ENCODE measurements at regions not wholly inside any gene's neighbourhood (a gene's known extent, or its start where the extent isn't known, plus 50 kb on each side); places are given as distances from the start of the nearest gene placed in this dataset.

DNA sequence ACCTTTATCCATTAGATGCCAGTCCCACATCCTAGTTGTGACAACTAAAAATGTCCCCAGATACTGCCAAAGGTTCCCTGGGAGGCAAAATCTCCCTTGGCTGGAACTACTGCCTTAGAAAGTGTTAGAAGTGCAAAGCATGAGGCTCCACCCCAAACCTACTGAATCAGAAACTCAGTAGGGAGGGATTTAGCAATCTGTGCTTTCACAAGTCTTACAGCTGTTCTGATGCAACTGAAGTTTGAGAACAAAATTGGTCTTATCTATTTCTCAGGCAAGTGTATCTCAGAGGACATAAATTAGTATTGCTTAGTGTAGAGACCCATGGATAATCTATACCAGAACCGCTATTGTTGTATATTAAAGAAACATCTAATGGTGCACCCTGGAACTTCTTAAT is 70.2 kb downstream of the CLDN1 start:
- no peak for DNase-seq (ENCODE audit: low spot score in 2 of 2, unreplicated experiment in 2 of 2)
- Mint-ChIP-seq H3K4me3 (no peak overlapping the region), H3K36me3 (no peaks in the 10 kb centered on the region), H3K27me3 (ENCODE audit: low read depth) (no peaks in the 10 kb centered on the region), H3K27ac (no peak overlapping the region), H3K9me3 (peaks cover 22% of the 10 kb centered on the region), H3K4me1 (no peaks in the 10 kb centered on the region)
- TF ChIP-seq, protein P1, sequence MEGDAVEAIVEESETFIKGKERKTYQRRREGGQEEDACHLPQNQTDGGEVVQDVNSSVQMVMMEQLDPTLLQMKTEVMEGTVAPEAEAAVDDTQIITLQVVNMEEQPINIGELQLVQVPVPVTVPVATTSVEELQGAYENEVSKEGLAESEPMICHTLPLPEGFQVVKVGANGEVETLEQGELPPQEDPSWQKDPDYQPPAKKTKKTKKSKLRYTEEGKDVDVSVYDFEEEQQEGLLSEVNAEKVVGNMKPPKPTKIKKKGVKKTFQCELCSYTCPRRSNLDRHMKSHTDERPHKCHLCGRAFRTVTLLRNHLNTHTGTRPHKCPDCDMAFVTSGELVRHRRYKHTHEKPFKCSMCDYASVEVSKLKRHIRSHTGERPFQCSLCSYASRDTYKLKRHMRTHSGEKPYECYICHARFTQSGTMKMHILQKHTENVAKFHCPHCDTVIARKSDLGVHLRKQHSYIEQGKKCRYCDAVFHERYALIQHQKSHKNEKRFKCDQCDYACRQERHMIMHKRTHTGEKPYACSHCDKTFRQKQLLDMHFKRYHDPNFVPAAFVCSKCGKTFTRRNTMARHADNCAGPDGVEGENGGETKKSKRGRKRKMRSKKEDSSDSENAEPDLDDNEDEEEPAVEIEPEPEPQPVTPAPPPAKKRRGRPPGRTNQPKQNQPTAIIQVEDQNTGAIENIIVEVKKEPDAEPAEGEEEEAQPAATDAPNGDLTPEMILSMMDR (IDR thresholded peaks at IDR 0.05; ENCODE audit: unreplicated experiment), result no peak

DNA sequence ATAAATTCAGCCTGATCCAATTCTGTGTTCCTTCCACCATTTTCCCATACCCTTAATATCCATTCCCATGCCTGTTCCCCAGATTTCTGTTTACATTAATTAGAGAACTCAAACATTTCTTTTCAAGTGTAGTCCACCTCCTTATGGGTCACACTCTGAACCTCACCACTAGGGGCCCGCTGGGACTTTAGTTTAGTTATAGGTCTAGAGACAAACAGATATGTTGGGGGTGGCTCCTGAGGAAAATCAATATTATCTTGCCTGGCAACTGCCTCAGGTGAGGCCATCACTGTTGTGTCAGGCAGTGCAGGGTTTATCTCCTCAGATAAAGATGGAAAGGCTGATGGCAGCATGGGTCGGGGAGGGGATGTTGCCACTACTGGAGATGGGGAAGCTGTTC is 72.8 kb downstream of the CLDN1 start:
- TF ChIP-seq, protein P1 (IDR thresholded peaks at IDR 0.05; ENCODE audit: unreplicated experiment), result no peak
- H3K4me1 Mint-ChIP-seq, result no peaks in the 10 kb centered on the region
- H3K27me3 Mint-ChIP-seq (ENCODE audit: low read depth), result no peaks in the 10 kb centered on the region
- DNase-seq (ENCODE audit: low spot score in 2 of 2, unreplicated experiment in 2 of 2), result no peak
- no peak overlapping the region for H3K4me3 Mint-ChIP-seq
- peaks cover 6% of the 10 kb centered on the region for H3K36me3 Mint-ChIP-seq
- no peak overlapping the region for H3K27ac Mint-ChIP-seq
- H3K9me3 Mint-ChIP-seq, result peaks cover 42% of the 10 kb centered on the region

DNA sequence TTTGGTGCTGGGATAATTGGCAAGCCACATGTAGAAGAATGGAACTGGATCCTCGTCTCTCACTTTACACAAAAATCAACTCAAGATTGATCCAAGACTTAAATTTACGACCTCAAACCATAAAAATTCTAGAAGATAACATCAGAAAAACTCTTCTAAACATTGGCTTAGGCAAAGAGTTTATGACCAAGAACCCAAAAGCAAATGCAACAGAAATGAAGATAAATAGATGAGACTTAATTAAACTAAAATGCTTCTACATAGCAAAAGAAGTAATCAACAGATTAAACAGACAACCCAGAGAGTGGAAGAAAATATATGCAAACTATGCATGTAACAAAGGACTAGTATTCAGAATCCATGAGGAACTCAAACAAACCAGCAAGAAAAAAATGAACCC is 80.1 kb downstream of the CLDN1 start:
- H3K4me1 Mint-ChIP-seq, result peaks cover 5% of the 10 kb centered on the region
- H3K36me3 Mint-ChIP-seq, result peaks cover 8% of the 10 kb centered on the region
- no peak overlapping the region for H3K27ac Mint-ChIP-seq
- H3K4me3 Mint-ChIP-seq, result no peak overlapping the region
- H3K9me3 Mint-ChIP-seq, result peaks cover 63% of the 10 kb centered on the region
- no peaks in the 10 kb centered on the region for H3K27me3 Mint-ChIP-seq (ENCODE audit: low read depth)
- TF ChIP-seq, protein P1 (IDR thresholded peaks at IDR 0.05; ENCODE audit: unreplicated experiment), result no peak
- DNase-seq (ENCODE audit: low spot score in 2 of 2, unreplicated experiment in 2 of 2), result no peak

DNA sequence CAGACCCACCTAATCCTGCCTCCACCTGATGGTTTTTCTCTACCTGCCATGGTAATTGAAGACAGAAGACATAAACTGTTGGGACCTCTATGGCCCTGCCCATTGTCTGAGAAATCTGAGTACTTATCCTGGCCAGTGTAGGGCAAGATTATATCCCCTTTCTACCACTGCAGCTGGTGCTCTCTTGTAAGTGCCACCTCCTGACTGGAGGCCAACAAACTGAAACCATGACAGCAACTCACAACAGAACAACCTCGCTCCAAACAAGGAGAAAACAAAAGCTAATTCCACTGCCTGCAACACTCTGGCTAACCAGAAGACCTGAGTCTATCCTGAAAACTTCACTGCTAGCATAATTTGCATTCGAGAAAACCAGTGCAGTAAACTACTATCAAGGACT is 82.9 kb downstream of the CLDN1 start:
- H3K27ac Mint-ChIP-seq, result no peak overlapping the region
- TF ChIP-seq, protein P1 (IDR thresholded peaks at IDR 0.05; ENCODE audit: unreplicated experiment), result no peak
- H3K27me3 Mint-ChIP-seq (ENCODE audit: low read depth), result no peaks in the 10 kb centered on the region
- H3K9me3 Mint-ChIP-seq, result peaks cover 41% of the 10 kb centered on the region
- DNase-seq (ENCODE audit: low spot score in 2 of 2, unreplicated experiment in 2 of 2), result no peak
- peaks cover 5% of the 10 kb centered on the region for H3K4me1 Mint-ChIP-seq
- H3K36me3 Mint-ChIP-seq, result peaks cover 2% of the 10 kb centered on the region
- H3K4me3 Mint-ChIP-seq, result no peak overlapping the region

GRCh38 chr3:190238871-190239270 is 83.4 kb downstream of the CLDN1 start:
- Mint-ChIP-seq H3K4me3 (no peak overlapping the region), H3K9me3 (peaks cover 39% of the 10 kb centered on the region), H3K4me1 (peaks cover 5% of the 10 kb centered on the region), H3K27ac (no peak overlapping the region), H3K36me3 (peaks cover 2% of the 10 kb centered on the region), H3K27me3 (ENCODE audit: low read depth) (no peaks in the 10 kb centered on the region)
- DNase-seq (ENCODE audit: low spot score in 2 of 2, unreplicated experiment in 2 of 2), result no peak
- TF ChIP-seq, protein P1 (IDR thresholded peaks at IDR 0.05; ENCODE audit: unreplicated experiment), result no peak

- DNase-seq (ENCODE audit: low spot score in 2 of 2, unreplicated experiment in 2 of 2), result no peak
- H3K4me1 Mint-ChIP-seq, result peaks cover 15% of the 10 kb centered on the region
- H3K27me3 Mint-ChIP-seq (ENCODE audit: low read depth), result no peaks in the 10 kb centered on the region
- peaks cover 2% of the 10 kb centered on the region for H3K9me3 Mint-ChIP-seq
- H3K4me3 Mint-ChIP-seq, result no peak overlapping the region
- no peaks in the 10 kb centered on the region for H3K36me3 Mint-ChIP-seq
- no peak overlapping the region for H3K27ac Mint-ChIP-seq
- TF ChIP-seq, protein P1 (IDR thresholded peaks at IDR 0.05; ENCODE audit: unreplicated experiment), result no peak
Observed at GRCh38 chr3:190234621-190235020, 87.6 kb downstream of the CLDN1 start.

Data from mesothelial cell of epicardium (in vitro differentiated cells).